ENCODE measurements at regions not wholly inside any gene's neighbourhood (a gene's known extent, or its start where the extent isn't known, plus 50 kb on each side); places are given as distances from the start of the nearest gene placed in this dataset.

- no peak overlapping the region for H2BK20ac ChIP-seq (ENCODE audit: low read depth, low read length)
- H3K4ac ChIP-seq (ENCODE audit: low read depth, low read length): no peak overlapping the region
- H3K27ac ChIP-seq (ENCODE audit: insufficient read depth, low read length): no peak overlapping the region
- no peaks in the 10 kb centered on the region for H3K36me3 ChIP-seq (ENCODE audit: control insufficient read depth, insufficient read depth, low read length)
- no peak overlapping the region for H2AK5ac ChIP-seq (ENCODE audit: low read depth, low read length)
- intact Hi-C loops (cut with micrococcal nuclease) (no loop called here), dilution Hi-C loops (cut with HindIII; ENCODE audit: low sequenced_read_pairs, unreplicated experiment) (no loop called here), in situ Hi-C loops (cut with MboI; ENCODE audit: low sequenced_read_pairs) (no loop called here)
- no peak overlapping the region for H4K91ac ChIP-seq (ENCODE audit: insufficient read depth, low read depth, low read length)
- no peak overlapping the region for H2BK120ac ChIP-seq (ENCODE audit: low read depth, low read length)
- TF ChIP-seq FOS (IDR thresholded peaks at IDR 0.05; ENCODE audit: low read depth, low read length): no peak
- no peak for TF ChIP-seq SMC3 (IDR thresholded peaks at IDR 0.05; ENCODE audit: low read depth, low read length)
- TF ChIP-seq RFX5 (IDR thresholded peaks at IDR 0.05; ENCODE audit: low read depth, low read length): no peak
- TF ChIP-seq BHLHE40 (IDR thresholded peaks at IDR 0.05; ENCODE audit: low read depth, low read length): no peak
- no peak for TF ChIP-seq RAD21 (IDR thresholded peaks at IDR 0.05; ENCODE audit: low read length)
- TF ChIP-seq MXI1 (IDR thresholded peaks at IDR 0.05; ENCODE audit: borderline replicate concordance, low read depth, low read length): no peak
- no peak for TF ChIP-seq NFE2L2 (IDR thresholded peaks at IDR 0.05; ENCODE audit: low read depth, low read length)
- no peak for TF ChIP-seq CTCF (conservative IDR thresholded peaks at IDR 0.05; ENCODE audit: low read depth, low read length)
- TF ChIP-seq CHD1 (IDR thresholded peaks at IDR 0.05; ENCODE audit: low read depth, low read length): no peak
- no peak for TF ChIP-seq ELK1 (IDR thresholded peaks at IDR 0.05; ENCODE audit: borderline replicate concordance, low read depth, low read length)
- TF ChIP-seq MAFK (IDR thresholded peaks at IDR 0.05; ENCODE audit: low read depth, low read length): no peak
- CTCF ChIA-PET: no interaction called here
- no peak overlapping the region for H2AFZ ChIP-seq (replicated peaks; ENCODE audit: low read length, poor library complexity)
- no peak overlapping the region for H2BK15ac ChIP-seq (ENCODE audit: low read depth, low read length)
- H3K9me1 ChIP-seq (ENCODE audit: insufficient read depth, low read length): no peaks in the 10 kb centered on the region
- WGBS, 2 experiments (ENCODE audit: extremely low coverage in 2 of 2, insufficient read length in 1 of 2): no CpG with 5 or more reads among the region's 1 CpG
- BruUV-seq (replicated peaks): no TSS peak
- H4K8ac ChIP-seq (ENCODE audit: low read depth in 2 of 2, low read length in 2 of 2): no peak overlapping the region
- H3K27me3 ChIP-seq (ENCODE audit: control insufficient read depth, insufficient read depth, low read length): no peaks in the 10 kb centered on the region
- H4K20me1 ChIP-seq (ENCODE audit: insufficient read depth, low read length): no peaks in the 10 kb centered on the region
- H3K4me2 ChIP-seq (ENCODE audit: low read depth, low read length): no peak overlapping the region
- no peak for DNase-seq
- no peaks in the 10 kb centered on the region for H3K4me1 ChIP-seq (ENCODE audit: control insufficient read depth, insufficient read depth, low read length)
- no peak overlapping the region for H3K4me3 ChIP-seq (ENCODE audit: insufficient read depth, low read depth, low read length)
- H3K14ac ChIP-seq (replicated peaks; ENCODE audit: low read depth, low read length): no peak overlapping the region
- no peak overlapping the region for H3K9ac ChIP-seq (ENCODE audit: low read depth, low read length)
- H3K9me3 ChIP-seq (ENCODE audit: control insufficient read depth, insufficient read depth, low read length): no peaks in the 10 kb centered on the region
- H3K79me1 ChIP-seq (ENCODE audit: low read depth in 1 of 2, low read length in 2 of 2): no peaks in the 10 kb centered on the region
- no peak overlapping the region for H2BK5ac ChIP-seq (ENCODE audit: low read depth, low read length, poor library complexity, severe bottlenecking)
- no peak overlapping the region for H2AK9ac ChIP-seq (replicated peaks; ENCODE audit: low read depth, low read length, poor library complexity)
- no peak overlapping the region for H3K23ac ChIP-seq (ENCODE audit: low read depth, low read length)
- ATAC-seq (ENCODE audit: low read depth): no peak
- POLR2A ChIA-PET (ENCODE audit: unreplicated experiment): no interaction called here
- H3K18ac ChIP-seq (ENCODE audit: low read depth, low read length): no peak overlapping the region
- H3K56ac ChIP-seq (ENCODE audit: extremely low read depth, insufficient read depth, low read length): no peak overlapping the region
- no peak overlapping the region for H4K5ac ChIP-seq (ENCODE audit: low read depth, low read length)
Measured at GRCh38 chrX:87402256-87402655, 115.3 kb upstream of the KLHL4 start.

Data from IMR-90 (cell line).